ENCODE measurements at regions not wholly inside any gene's neighbourhood (a gene's known extent, or its start where the extent isn't known, plus 50 kb on each side); places are given as distances from the start of the nearest gene placed in this dataset.
"Not testable (repeated sequence)": the region's sequence is repeated elsewhere in the genome, so short reads cannot be mapped to it uniquely, and the experiment has no call there.

GRCh38 chr11:10990160-10990559 is 132.3 kb upstream of the ZBED5 start:
- no peaks in the 10 kb centered on the region for H3K27me3 Mint-ChIP-seq
- no peak overlapping the region for H3K27ac Mint-ChIP-seq
- H3K9me3 Mint-ChIP-seq = no peaks in the 10 kb centered on the region
- H3K36me3 Mint-ChIP-seq (ENCODE audit: low read depth) = no peaks in the 10 kb centered on the region
- DNase-seq = no peak
- no peak overlapping the region for H3K4me3 Mint-ChIP-seq
- no peaks in the 10 kb centered on the region for H3K4me1 Mint-ChIP-seq (ENCODE audit: low read depth)

- H3K27ac Mint-ChIP-seq = no peak overlapping the region
- H3K4me1 Mint-ChIP-seq (ENCODE audit: low read depth) = no peaks in the 10 kb centered on the region
- H3K9me3 Mint-ChIP-seq = no peaks in the 10 kb centered on the region
- H3K4me3 Mint-ChIP-seq = no peak overlapping the region
- no peak for DNase-seq
- no peaks in the 10 kb centered on the region for H3K36me3 Mint-ChIP-seq (ENCODE audit: low read depth)
- peaks cover 8% of the 10 kb centered on the region for H3K27me3 Mint-ChIP-seq
Measured at GRCh38 chr11:10986006-10986405, 128.2 kb upstream of the ZBED5 start.

- Mint-ChIP-seq H3K4me1 (ENCODE audit: low read depth) (no peaks in the 10 kb centered on the region), H3K9me3 (no peaks in the 10 kb centered on the region), H3K27me3 (peaks cover 8% of the 10 kb centered on the region), H3K27ac (no peak overlapping the region), H3K4me3 (no peak overlapping the region), H3K36me3 (ENCODE audit: low read depth) (no peaks in the 10 kb centered on the region)
- no peak for DNase-seq
Measured at GRCh38 chr11:10984742-10985141, 126.9 kb upstream of the ZBED5 start.

- H3K9me3 Mint-ChIP-seq = no peaks in the 10 kb centered on the region
- H3K36me3 Mint-ChIP-seq (ENCODE audit: low read depth) = no peaks in the 10 kb centered on the region
- H3K4me1 Mint-ChIP-seq (ENCODE audit: low read depth) = no peaks in the 10 kb centered on the region
- H3K4me3 Mint-ChIP-seq = no peak overlapping the region
- DNase-seq = no peak
- H3K27ac Mint-ChIP-seq = no peak overlapping the region
- peaks cover 8% of the 10 kb centered on the region for H3K27me3 Mint-ChIP-seq
Measured at GRCh38 chr11:10984250-10984649, 126.4 kb upstream of the ZBED5 start.

- Mint-ChIP-seq H3K27me3 (peaks cover 8% of the 10 kb centered on the region), H3K27ac (no peak overlapping the region), H3K9me3 (no peaks in the 10 kb centered on the region), H3K4me1 (ENCODE audit: low read depth) (no peaks in the 10 kb centered on the region), H3K4me3 (no peak overlapping the region), H3K36me3 (ENCODE audit: low read depth) (no peaks in the 10 kb centered on the region)
- no peak for DNase-seq
Measured at GRCh38 chr11:10982704-10983510, 125.1 kb upstream of the ZBED5 start.

- DNase-seq = no peak
- H3K4me3 Mint-ChIP-seq = no peak overlapping the region
- H3K27ac Mint-ChIP-seq = no peak overlapping the region
- H3K27me3 Mint-ChIP-seq = peaks cover 8% of the 10 kb centered on the region
- H3K36me3 Mint-ChIP-seq (ENCODE audit: low read depth) = no peaks in the 10 kb centered on the region
- no peaks in the 10 kb centered on the region for H3K4me1 Mint-ChIP-seq (ENCODE audit: low read depth)
- H3K9me3 Mint-ChIP-seq = no peaks in the 10 kb centered on the region
Measured at GRCh38 chr11:10979529-10979928, 121.7 kb upstream of the ZBED5 start.

- H3K4me1 Mint-ChIP-seq (ENCODE audit: low read depth) = no peaks in the 10 kb centered on the region
Measured at GRCh38 chr11:10978198-10978597, 120.3 kb upstream of the ZBED5 start.

GRCh38 chr11:10975287-10975721 is 117.5 kb upstream of the ZBED5 start:
- no peak overlapping the region for H3K4me3 Mint-ChIP-seq
- H3K4me1 Mint-ChIP-seq (ENCODE audit: low read depth) = no peaks in the 10 kb centered on the region
- H3K27me3 Mint-ChIP-seq = no peaks in the 10 kb centered on the region
- H3K27ac Mint-ChIP-seq = no peak overlapping the region
- no peaks in the 10 kb centered on the region for H3K36me3 Mint-ChIP-seq (ENCODE audit: low read depth)
- no peaks in the 10 kb centered on the region for H3K9me3 Mint-ChIP-seq
- no peak for DNase-seq

More at GRCh38 chr11:10978198-10978597, 120.3 kb upstream of the ZBED5 start:
- Mint-ChIP-seq H3K27me3 (peaks cover 8% of the 10 kb centered on the region), H3K36me3 (ENCODE audit: low read depth) (no peaks in the 10 kb centered on the region), H3K27ac (no peak overlapping the region), H3K4me3 (no peak overlapping the region), H3K9me3 (no peaks in the 10 kb centered on the region)
- no peak for DNase-seq

GRCh38 chr11:10973416-10973815 is 115.6 kb upstream of the ZBED5 start:
- Mint-ChIP-seq H3K4me1 (ENCODE audit: low read depth) (no peaks in the 10 kb centered on the region), H3K27me3 (no peaks in the 10 kb centered on the region), H3K36me3 (ENCODE audit: low read depth) (no peaks in the 10 kb centered on the region), H3K9me3 (no peaks in the 10 kb centered on the region), H3K4me3 (no peak overlapping the region), H3K27ac (no peak overlapping the region)
- DNase-seq = no peak

- Mint-ChIP-seq H3K27me3 (no peaks in the 10 kb centered on the region), H3K4me1 (ENCODE audit: low read depth) (no peaks in the 10 kb centered on the region), H3K9me3 (no peaks in the 10 kb centered on the region), H3K36me3 (ENCODE audit: low read depth) (no peaks in the 10 kb centered on the region), H3K4me3 (no peak overlapping the region), H3K27ac (no peak overlapping the region)
- no peak for DNase-seq
Measured at GRCh38 chr11:10970926-10971325, 113.1 kb upstream of the ZBED5 start.

- no peaks in the 10 kb centered on the region for H3K4me1 Mint-ChIP-seq (ENCODE audit: low read depth)
- no peak overlapping the region for H3K4me3 Mint-ChIP-seq
- H3K36me3 Mint-ChIP-seq (ENCODE audit: low read depth) = no peaks in the 10 kb centered on the region
- no peaks in the 10 kb centered on the region for H3K27me3 Mint-ChIP-seq
- no peak overlapping the region for H3K27ac Mint-ChIP-seq
- peaks cover 3% of the 10 kb centered on the region for H3K9me3 Mint-ChIP-seq
- DNase-seq = no peak
Measured at GRCh38 chr11:10969387-10969786, 111.5 kb upstream of the ZBED5 start.

GRCh38 chr11:10956884-10957283 is 99.0 kb upstream of the ZBED5 start:
- Mint-ChIP-seq H3K27me3 (peaks cover 45% of the 10 kb centered on the region), H3K9me3 (peaks cover 10% of the 10 kb centered on the region)
- not testable (repeated sequence) for DNase-seq; H3K4me3 Mint-ChIP-seq; H3K36me3 Mint-ChIP-seq (ENCODE audit: low read depth); H3K4me1 Mint-ChIP-seq (ENCODE audit: low read depth); H3K27ac Mint-ChIP-seq

GRCh38 chr11:10955616-10956015 is 97.8 kb upstream of the ZBED5 start:
- Mint-ChIP-seq H3K36me3 (ENCODE audit: low read depth) (no peaks in the 10 kb centered on the region), H3K4me3 (no peak overlapping the region), H3K9me3 (peaks cover 10% of the 10 kb centered on the region), H3K4me1 (ENCODE audit: low read depth) (no peaks in the 10 kb centered on the region), H3K27me3 (peaks cover 56% of the 10 kb centered on the region), H3K27ac (no peak overlapping the region)
- DNase-seq = no peak

GRCh38 chr11:10954184-10954583 is 96.3 kb upstream of the ZBED5 start:
- peaks cover 5% of the 10 kb centered on the region for H3K9me3 Mint-ChIP-seq
- H3K27me3 Mint-ChIP-seq = peaks cover 61% of the 10 kb centered on the region
- no peaks in the 10 kb centered on the region for H3K4me1 Mint-ChIP-seq (ENCODE audit: low read depth)
- H3K36me3 Mint-ChIP-seq (ENCODE audit: low read depth) = no peaks in the 10 kb centered on the region
- no peak for DNase-seq
- no peak overlapping the region for H3K27ac Mint-ChIP-seq
- H3K4me3 Mint-ChIP-seq = no peak overlapping the region

GRCh38 chr11:10952872-10953271 is 95.0 kb upstream of the ZBED5 start:
- no peak for DNase-seq
- H3K27me3 Mint-ChIP-seq = peaks cover 57% of the 10 kb centered on the region
- no peak overlapping the region for H3K27ac Mint-ChIP-seq
- no peaks in the 10 kb centered on the region for H3K36me3 Mint-ChIP-seq (ENCODE audit: low read depth)
- no peaks in the 10 kb centered on the region for H3K4me1 Mint-ChIP-seq (ENCODE audit: low read depth)
- no peak overlapping the region for H3K4me3 Mint-ChIP-seq
- H3K9me3 Mint-ChIP-seq = no peaks in the 10 kb centered on the region

Data from activated T-cell treated with anti-CD3 and anti-CD28 coated beads, Interleukin-2, amount 50 U/mL, for 24 hours (primary cell).